K562 (cell line): ENCODE measurements at regions not wholly inside any gene's neighbourhood (a gene's known extent, or its start where the extent isn't known, plus 50 kb on each side); places are given as distances from the start of the nearest gene placed in this dataset.

Source experiments
- ATAC-seq: fragments of 200-7000 bp; cut with Tn5 transposase; 3 replicates; pipeline ENCODE4 v1.9.1; 2020; ENCODE audit warnings: moderate library complexity
- BruUV-seq: library from RNA; stranded (reverse); fragments of 400-500 nt; replicated peaks from 2 replicates; lab custom pipeline; 2021; lab: Mats Ljungman, UMichigan
- CTCF ChIA-PET: fragments of 300-600 bp; formaldehyde crosslinking; extraction: SDS; loops from one replicate; lab custom pipeline; 2021; ENCODE audit warnings: low intra/inter-chr PET ratio; lab: Yijun Ruan, JAX
- POLR2A ChIA-PET: fragments of 300-600, 350-650 bp; sonication (Branson Sonifier 250); formaldehyde crosslinking; extraction: SDS; loops from one replicate; lab custom pipeline; 2021; ENCODE audit warnings: antibody characterized with exemption, inconsistent platforms; lab: Yijun Ruan, JAX
- DNase-seq, 4 experiments: peaks; one replicate each; pipeline versions ENCODE4 v3.0.0 to v3.0.0-alpha.2; 2011 to 2018; ENCODE audit warnings: low spot score in 3 of 4, mixed read lengths in 3 of 4; ENCODE audit errors: extremely low read depth in 1 of 4
- FAIRE-seq: peaks from 2 replicates; lab custom pipeline; 2011; peaks lifted over from hg19 to GRCh38; lab: Jason Lieb, UNC
- H2AFZ ChIP-seq: 2 replicates; pipeline ENCODE4 v1.6.0; 2011; ENCODE audit warnings: low read depth, low read length, control low read depth, inconsistent platforms
- H3K27ac ChIP-seq: fragments of 200-600 bp; 3 replicates; pipeline ENCODE4 v1.8.0; 2011; ENCODE audit warnings: low read depth, mild to moderate bottlenecking, control low read depth, inconsistent platforms, low read length, moderate library complexity, mixed read lengths; ENCODE audit errors: extremely low read depth
- H3K27me3 ChIP-seq, 2 experiments: fragments of 300-600 bp in 1 of 2; 2 replicates in 1 of 2; 3 replicates in 1 of 2; pipeline versions ENCODE4 v1.6.0 to v1.8.0; 2011; ENCODE audit warnings: inconsistent platforms in 2 of 2, low read length in 2 of 2, mild to moderate bottlenecking in 1 of 2, mixed read lengths in 1 of 2, moderate library complexity in 1 of 2; ENCODE audit not compliant: control insufficient read depth in 2 of 2, insufficient read depth in 2 of 2
- H3K36me3 ChIP-seq: fragments of 300-600 bp; 3 replicates; pipeline ENCODE4 v1.8.0; 2011; ENCODE audit warnings: mild to moderate bottlenecking, low read length, inconsistent platforms; ENCODE audit not compliant: control insufficient read depth, insufficient read depth
- H3K4me1 ChIP-seq, 2 experiments: fragments of 200-600 bp in 1 of 2; replicated peaks in 1 of 2; 2 replicates in 1 of 2; 3 replicates in 1 of 2; pipeline versions ENCODE4 v1.5.1 to v1.8.0; 2011; ENCODE audit warnings: inconsistent platforms in 2 of 2, low read length in 2 of 2, mild to moderate bottlenecking in 1 of 2, mixed read lengths in 1 of 2, moderate library complexity in 1 of 2; ENCODE audit not compliant: control insufficient read depth in 2 of 2, insufficient read depth in 2 of 2
- H3K4me2 ChIP-seq: 2 replicates; pipeline ENCODE4 v1.6.1; 2011; ENCODE audit warnings: low read length, control low read depth, inconsistent platforms, mixed read lengths; ENCODE audit not compliant: insufficient read depth
- H3K4me3 ChIP-seq: fragments of 200-600 bp; sonication (generic), shearing (Covaris generic); 2 replicates; pipeline ENCODE4 v1.5.1; 2016; ENCODE audit warnings: control low read depth, inconsistent platforms
- H3K79me2 ChIP-seq: fragments of 200-600 bp; 3 replicates; pipeline ENCODE4 v1.8.0; 2011; ENCODE audit warnings: low read length, inconsistent platforms; ENCODE audit not compliant: control insufficient read depth, insufficient read depth
- H3K9ac ChIP-seq, 2 experiments: 2 replicates each; pipeline versions ENCODE4 v1.6.0 to v1.6.1; 2011; ENCODE audit warnings: low read depth in 2 of 2, low read length in 2 of 2, control low read depth in 1 of 2, inconsistent platforms in 1 of 2, mild to moderate bottlenecking in 1 of 2, mixed read lengths in 1 of 2; ENCODE audit not compliant: insufficient read depth in 1 of 2
- H3K9me1 ChIP-seq: one replicate; pipeline ENCODE4 v1.6.0; 2011; ENCODE audit warnings: inconsistent platforms, mild to moderate bottlenecking, low read length, moderate library complexity; ENCODE audit not compliant: control insufficient read depth, insufficient read depth
- H3K9me3 ChIP-seq: replicated peaks from 2 replicates; pipeline ENCODE4 v1.5.1; 2011; ENCODE audit warnings: low read depth, low read length, inconsistent platforms; ENCODE audit not compliant: control insufficient read depth, insufficient read depth
- H4K20me1 ChIP-seq: replicated peaks from 2 replicates; pipeline ENCODE4 v1.6.1; 2011; ENCODE audit warnings: low read length, inconsistent platforms, mixed read lengths; ENCODE audit not compliant: control insufficient read depth, insufficient read depth
- COPS2 ChIP-seq: fragments of 450-650 bp; conservative IDR thresholded peaks from 2 replicates; pipeline ENCODE4 v1.6.1; 2016; ENCODE audit warnings: mild to moderate bottlenecking, moderate library complexity
- CXXC5 ChIP-seq: fragments of 250-450 bp; sonication (Bioruptor Pico); IDR thresholded peaks from 2 replicates; pipeline ENCODE4 v1.8.0; 2022; ENCODE audit warnings: inconsistent platforms, mild to moderate bottlenecking, moderate library complexity
- ETV1 ChIP-seq: fragments of 450-650 bp; conservative IDR thresholded peaks from 2 replicates; pipeline ENCODE4 v1.6.1; 2016; ENCODE audit warnings: missing genetic modification characterization, control low read depth, low read depth, missing compliant biosample characterization
- KHSRP ChIP-seq: fragments of 450-650 bp; IDR thresholded peaks from 2 replicates; pipeline ENCODE4 v1.6.1; 2017
- KLF10 ChIP-seq: fragments of 250-450 bp; sonication (Bioruptor Pico); IDR thresholded peaks from 2 replicates; pipeline ENCODE4 v1.6.1; 2021; ENCODE audit warnings: matching md5 sums
- MAFG ChIP-seq: fragments of 450-650 bp; conservative IDR thresholded peaks from 2 replicates; pipeline ENCODE4 v1.6.1; 2016; ENCODE audit warnings: missing genetic modification characterization, missing compliant biosample characterization
- SIX5 ChIP-seq, 2 experiments: IDR thresholded peaks; 2 replicates each; pipeline ENCODE4 v1.6.1; 2011; ENCODE audit warnings: low read length in 2 of 2, borderline replicate concordance in 1 of 2, low read depth in 1 of 2, mild to moderate bottlenecking in 1 of 2, moderate library complexity in 1 of 2; ENCODE audit not compliant: insufficient read depth in 1 of 2
- SMAD4 ChIP-seq: fragments of 250-450 bp; sonication (Bioruptor Pico); conservative IDR thresholded peaks from 2 replicates; pipeline ENCODE4 v1.8.0; 2021; ENCODE audit warnings: inconsistent platforms, mild to moderate bottlenecking, moderate library complexity
- SNIP1 ChIP-seq: fragments of 450-650 bp; IDR thresholded peaks from 2 replicates; pipeline ENCODE4 v1.7.1; 2017; ENCODE audit warnings: low read depth, mild to moderate bottlenecking
- ZNF830 ChIP-seq: fragments of 250-450 bp; sonication (Bioruptor Pico); IDR thresholded peaks from 2 replicates; pipeline ENCODE4 v1.5.0; 2021; ENCODE audit warnings: mild to moderate bottlenecking
- WGBS: fragments of 100-300 bp; shearing (Covaris generic); methylation state at CpG from one replicate; pipeline ENCODE4 v1.1.6; 2016; ENCODE audit warnings: low coverage, mixed read lengths; ENCODE audit not compliant: insufficient coverage; ENCODE audit errors: missing lambda C conversion rate; 5-methylcytosine and 5-hydroxymethylcytosine counted together
- in situ Hi-C: fragments of 300-500 bp; cut with MboI; formaldehyde crosslinking; loops from 4 replicates; pipeline ENCODE4 v1.15.0; 2018; ENCODE audit warnings: inconsistent platforms, mixed read lengths
- intact Hi-C: fragments of 100-400 bp; cut with micrococcal nuclease; formaldehyde crosslinking; loops from 2 replicates; pipeline ENCODE4 v1.14.2; 2022
- TF ChIP-seq, protein P1 (sequence below): fragments of 250-450 bp; sonication (Bioruptor Pico); IDR thresholded peaks from 2 replicates; pipeline ENCODE4 v1.5.0; 2022; ENCODE audit warnings: mild to moderate bottlenecking

DNA sequence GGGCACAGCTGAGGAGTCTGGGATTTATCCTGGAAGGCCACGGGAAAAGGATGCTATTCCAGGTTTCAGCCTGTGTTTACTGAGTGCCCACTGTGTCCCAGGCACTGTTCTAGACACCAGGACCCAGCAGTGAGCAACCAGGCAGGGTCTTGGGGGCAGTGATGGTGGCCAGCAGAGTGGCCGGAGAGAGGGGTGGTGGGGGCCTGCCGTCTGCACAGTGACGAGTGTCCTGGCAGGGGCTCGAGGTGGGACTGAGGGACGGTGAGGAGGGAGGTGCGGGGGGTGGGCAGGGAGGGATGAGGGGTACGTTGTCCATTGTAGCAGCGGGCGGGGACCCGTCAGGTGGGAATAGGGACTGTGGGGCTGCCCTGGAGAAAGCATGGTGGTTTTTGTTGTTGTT lies 66.3 kb upstream of the CIBAR2 start:
- no peak overlapping the region for H2AFZ ChIP-seq
- in situ Hi-C loops, result no loop called here
- no peak overlapping the region for H3K27ac ChIP-seq
- ChIA-PET POLR2A (no interaction called here), CTCF (no interaction called here)
- peaks cover 7% of the 10 kb centered on the region for H3K9me1 ChIP-seq
- ATAC-seq, result no peak
- H3K4me3 ChIP-seq, result no peak overlapping the region
- TF ChIP-seq KHSRP (no peak), KLF10 (no peak), MAFG (tag) (no peak), SMAD4 (no peak), ZNF830 (CRISPR knock-in tag) (no peak), COPS2 (no peak), CXXC5 (CRISPR knock-in tag) (no peak), SNIP1 (no peak), SIX5 (IDR thresholded peaks at IDR 0.05; ENCODE audit: borderline replicate concordance in 1 of 2, insufficient read depth in 1 of 2, low read depth in 1 of 2, low read length in 2 of 2) (no peak), ETV1 (no peak)
- TF ChIP-seq, protein P1, sequence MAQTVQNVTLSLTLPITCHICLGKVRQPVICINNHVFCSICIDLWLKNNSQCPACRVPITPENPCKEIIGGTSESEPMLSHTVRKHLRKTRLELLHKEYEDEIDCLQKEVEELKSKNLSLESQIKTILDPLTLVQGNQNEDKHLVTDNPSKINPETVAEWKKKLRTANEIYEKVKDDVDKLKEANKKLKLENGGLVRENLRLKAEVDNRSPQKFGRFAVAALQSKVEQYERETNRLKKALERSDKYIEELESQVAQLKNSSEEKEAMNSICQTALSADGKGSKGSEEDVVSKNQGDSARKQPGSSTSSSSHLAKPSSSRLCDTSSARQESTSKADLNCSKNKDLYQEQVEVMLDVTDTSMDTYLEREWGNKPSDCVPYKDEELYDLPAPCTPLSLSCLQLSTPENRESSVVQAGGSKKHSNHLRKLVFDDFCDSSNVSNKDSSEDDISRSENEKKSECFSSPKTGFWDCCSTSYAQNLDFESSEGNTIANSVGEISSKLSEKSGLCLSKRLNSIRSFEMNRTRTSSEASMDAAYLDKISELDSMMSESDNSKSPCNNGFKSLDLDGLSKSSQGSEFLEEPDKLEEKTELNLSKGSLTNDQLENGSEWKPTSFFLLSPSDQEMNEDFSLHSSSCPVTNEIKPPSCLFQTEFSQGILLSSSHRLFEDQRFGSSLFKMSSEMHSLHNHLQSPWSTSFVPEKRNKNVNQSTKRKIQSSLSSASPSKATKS (CRISPR knock-in tag), result no peak
- no peak overlapping the region for H3K9ac ChIP-seq
- peaks cover 55% of the 10 kb centered on the region; the same call in 2 of the 3 replicates for H3K36me3 ChIP-seq
- intact Hi-C loops, result no loop called here
- no peak for DNase-seq
- no peak overlapping the region for H3K4me2 ChIP-seq
- BruUV-seq, result no TSS peak
- H3K4me1 ChIP-seq, result peaks cover 26 to 65% of the 10 kb centered on the region in 2 experiments
- H3K79me2 ChIP-seq, result peaks cover 92% of the 10 kb centered on the region
- 86% methylated on average over 7 of the region's 11 CpGs for WGBS
- no peak for FAIRE-seq
- H3K9me3 ChIP-seq, result no peaks in the 10 kb centered on the region
- peaks cover 81% of the 10 kb centered on the region for H4K20me1 ChIP-seq
- H3K27me3 ChIP-seq, result no peaks in the 10 kb centered on the region
